Peyer's patch (tissue), 4 donors: ENCODE measurements at regions not wholly inside any gene's neighbourhood (a gene's known extent, or its start where the extent isn't known, plus 50 kb on each side); places are given as distances from the start of the nearest gene placed in this dataset.

Source experiments
- CTCF ChIP-seq, 6 experiments: fragments of 450-650 bp in 4 of 6; fragments of 200-600 bp in 2 of 6; sonication (generic) in 1 of 6; IDR thresholded peaks; one replicate each; pipeline ENCODE4 v1.5.1; 2017 to 2019; ENCODE audit warnings: antibody characterized with exemption in 6 of 6, mild to moderate bottlenecking in 3 of 6, moderate library complexity in 1 of 6
- POLR2A ChIP-seq, 2 donors: fragments of 450-650 bp; IDR thresholded peaks; one replicate each; pipeline ENCODE4 v1.5.1; 2017; ENCODE audit warnings: antibody characterized with exemption in 2 of 2, mild to moderate bottlenecking in 2 of 2, moderate library complexity in 2 of 2

DNA sequence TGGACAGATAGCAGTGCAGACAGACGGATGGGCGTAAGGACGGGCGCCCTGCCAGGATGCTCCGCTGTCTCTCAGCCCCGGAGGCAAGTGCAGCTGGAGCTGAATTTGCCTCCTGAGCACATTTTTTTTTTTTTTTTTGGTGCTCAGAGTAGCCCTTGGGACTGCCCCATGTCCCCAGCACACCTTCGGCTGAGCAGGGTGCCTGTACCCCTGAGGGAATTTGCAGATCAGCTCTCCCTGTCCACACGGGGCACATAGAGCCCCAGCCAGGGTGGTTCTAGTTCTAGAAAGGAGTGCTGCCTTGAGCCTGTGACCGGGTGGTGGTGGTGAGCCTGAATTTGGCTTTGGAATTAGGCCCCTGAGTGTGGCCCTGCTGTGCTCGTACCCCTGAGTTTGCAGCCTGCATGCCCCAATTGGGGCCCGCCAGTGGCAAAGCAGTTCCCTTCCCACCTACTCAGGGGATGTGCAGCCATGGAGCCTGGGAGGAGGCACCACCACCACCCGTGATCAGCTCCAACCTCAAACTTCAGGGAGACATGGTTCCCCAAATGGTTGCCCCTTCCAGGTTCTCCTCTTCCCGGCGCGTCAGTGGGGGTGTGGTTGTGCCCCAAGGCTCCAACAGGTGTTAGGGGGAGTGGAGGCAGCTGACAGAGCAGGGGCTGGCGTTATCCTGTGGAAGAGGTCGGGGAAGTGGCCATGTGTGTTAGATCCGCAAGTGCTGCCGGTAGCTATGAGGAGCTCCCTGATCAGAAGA, 1232.7 kb downstream of the BRD1 start:
- no peak for TF ChIP-seq POLR2A (IDR thresholded peaks at IDR 0.05)
- TF ChIP-seq CTCF (IDR thresholded peaks at IDR 0.05), result no peak
